ENCODE measurements at regions not wholly inside any gene's neighbourhood (a gene's known extent, or its start where the extent isn't known, plus 50 kb on each side); places are given as distances from the start of the nearest gene placed in this dataset.

GRCh38 chr18:56545464-56545863, 92.9 kb downstream of the TXNL1 start:
- DNase-seq (ENCODE audit: low read depth in 4 of 4, low spot score in 3 of 4), result no peak

- no peak for DNase-seq (ENCODE audit: low read depth in 4 of 4, low spot score in 3 of 4)
Observed at GRCh38 chr18:56542476-56542875, 95.9 kb downstream of the TXNL1 start.

- DNase-seq (ENCODE audit: low read depth in 4 of 4, low spot score in 3 of 4), result no peak
Observed at GRCh38 chr18:56541793-56542192, 96.6 kb downstream of the TXNL1 start.

- no peak for DNase-seq (ENCODE audit: low read depth in 4 of 4, low spot score in 3 of 4)
Observed at GRCh38 chr18:56541340-56541739, 97.1 kb downstream of the TXNL1 start.

- DNase-seq (ENCODE audit: low read depth in 4 of 4, low spot score in 3 of 4), result no peak
Observed at GRCh38 chr18:56538746-56539145, 99.6 kb downstream of the TXNL1 start.

- no peak for DNase-seq (ENCODE audit: low read depth in 4 of 4, low spot score in 3 of 4)
Observed at GRCh38 chr18:56532176-56532840, 106.1 kb downstream of the TXNL1 start.

- DNase-seq (ENCODE audit: low read depth in 4 of 4, low spot score in 3 of 4), result no peak
Observed at GRCh38 chr18:56522816-56523215, 115.6 kb downstream of the TXNL1 start.

GRCh38 chr18:56521263-56521662, 117.1 kb downstream of the TXNL1 start:
- DNase-seq (ENCODE audit: low read depth in 4 of 4, low spot score in 3 of 4), result no peak

GRCh38 chr18:56517761-56518160, 120.6 kb downstream of the TXNL1 start:
- no peak for DNase-seq (ENCODE audit: low read depth in 4 of 4, low spot score in 3 of 4)

- peak in 1 of 4 donors; percentile 27 for DNase-seq (ENCODE audit: low read depth in 4 of 4, low spot score in 3 of 4)
Observed at GRCh38 chr18:56517196-56517595, 121.2 kb downstream of the TXNL1 start.

GRCh38 chr18:56516789-56517188, 121.6 kb downstream of the TXNL1 start:
- DNase-seq (ENCODE audit: low read depth in 4 of 4, low spot score in 3 of 4), result peak in 1 of 4 donors; percentile 27

GRCh38 chr18:56515522-56515921, 122.9 kb downstream of the TXNL1 start:
- DNase-seq (ENCODE audit: low read depth in 4 of 4, low spot score in 3 of 4), result no peak

- no peak for DNase-seq (ENCODE audit: low read depth in 4 of 4, low spot score in 3 of 4)
Observed at GRCh38 chr18:56511996-56512395, 126.4 kb downstream of the TXNL1 start.

GRCh38 chr18:56510108-56510507, 128.3 kb downstream of the TXNL1 start:
- DNase-seq (ENCODE audit: low read depth in 4 of 4, low spot score in 3 of 4), result no peak

- DNase-seq (ENCODE audit: low read depth in 4 of 4, low spot score in 3 of 4), result peak in 2 of 4 donors; percentile 12 to 40
Observed at GRCh38 chr18:56509656-56510055, 128.7 kb downstream of the TXNL1 start.

- DNase-seq (ENCODE audit: low read depth in 4 of 4, low spot score in 3 of 4), result no peak
Observed at GRCh38 chr18:56508370-56509036, 129.9 kb downstream of the TXNL1 start.

GRCh38 chr18:56505971-56506370, 132.4 kb downstream of the TXNL1 start:
- no peak for DNase-seq (ENCODE audit: low read depth in 4 of 4, low spot score in 3 of 4)

- no peak for DNase-seq (ENCODE audit: low read depth in 4 of 4, low spot score in 3 of 4)
Observed at GRCh38 chr18:56505293-56505692, 133.1 kb downstream of the TXNL1 start.

- no peak for DNase-seq (ENCODE audit: low read depth in 4 of 4, low spot score in 3 of 4)
Observed at GRCh38 chr18:56501896-56502295, 136.5 kb downstream of the TXNL1 start.

GRCh38 chr18:56495884-56496283, 142.5 kb downstream of the TXNL1 start:
- no peak for DNase-seq (ENCODE audit: low read depth in 4 of 4, low spot score in 3 of 4)

- DNase-seq (ENCODE audit: low read depth in 4 of 4, low spot score in 3 of 4), result no peak
Observed at GRCh38 chr18:56493531-56493930, 144.9 kb downstream of the TXNL1 start.

- no peak for DNase-seq (ENCODE audit: low read depth in 4 of 4, low spot score in 3 of 4)
Observed at GRCh38 chr18:56492136-56492535, 146.3 kb downstream of the TXNL1 start.

All from left renal pelvis (tissue), 4 donors.